Activated T-cell treated with anti-CD3 and anti-CD28 coated beads for 1 hour (primary cell): ENCODE measurements at regions not wholly inside any gene's neighbourhood (a gene's known extent, or its start where the extent isn't known, plus 50 kb on each side); places are given as distances from the start of the nearest gene placed in this dataset.
"Not testable (repeated sequence)": the region's sequence is repeated elsewhere in the genome, so short reads cannot be mapped to it uniquely, and the experiment has no call there.

Experiments used
- DNase-seq: peaks from one replicate; pipeline ENCODE4 v3.0.0-alpha.2; 2020; ENCODE audit warnings: low read depth

GRCh38 chr9:41754822-41755221 is 374.4 kb downstream of the CNTNAP3B start:
- DNase-seq, result not testable (repeated sequence)

GRCh38 chr9:41754403-41754802 is 374.8 kb downstream of the CNTNAP3B start:
- not testable (repeated sequence) for DNase-seq

GRCh38 chr9:41741897-41742296 is 387.3 kb downstream of the CNTNAP3B start:
- not testable (repeated sequence) for DNase-seq

GRCh38 chr9:41741173-41741572 is 388.1 kb downstream of the CNTNAP3B start:
- not testable (repeated sequence) for DNase-seq

- DNase-seq, result not testable (repeated sequence)
Measured at GRCh38 chr9:41738681-41739080, 390.5 kb downstream of the CNTNAP3B start.

GRCh38 chr9:41699190-41699589 is 430.0 kb downstream of the CNTNAP3B start:
- DNase-seq, result not testable (repeated sequence)

- DNase-seq, result not testable (repeated sequence)
Measured at GRCh38 chr9:41697080-41697479, 432.1 kb downstream of the CNTNAP3B start.

GRCh38 chr9:41679312-41679711 is 449.9 kb downstream of the CNTNAP3B start:
- DNase-seq, result not testable (repeated sequence)

- DNase-seq, result not testable (repeated sequence)
Measured at GRCh38 chr9:41663497-41664036, 465.7 kb downstream of the CNTNAP3B start.

- DNase-seq, result not testable (repeated sequence)
Measured at GRCh38 chr9:41658706-41659105, 469.6 kb upstream of the ZNG1F start.

- not testable (repeated sequence) for DNase-seq
Measured at GRCh38 chr9:41658116-41658515, 469.0 kb upstream of the ZNG1F start.

GRCh38 chr9:41657141-41657540 is 468.0 kb upstream of the ZNG1F start:
- DNase-seq, result not testable (repeated sequence)

GRCh38 chr9:41655071-41655554 is 466.0 kb upstream of the ZNG1F start:
- DNase-seq, result not testable (repeated sequence)

- DNase-seq, result not testable (repeated sequence)
Measured at GRCh38 chr9:41654349-41654748, 465.2 kb upstream of the ZNG1F start.

GRCh38 chr9:41653560-41654340 is 464.6 kb upstream of the ZNG1F start:
- DNase-seq, result not testable (repeated sequence)

- DNase-seq, result not testable (repeated sequence)
Measured at GRCh38 chr9:41652800-41653199, 463.7 kb upstream of the ZNG1F start.

GRCh38 chr9:41652100-41652713 is 463.1 kb upstream of the ZNG1F start:
- not testable (repeated sequence) for DNase-seq

GRCh38 chr9:41650086-41650485 is 461.0 kb upstream of the ZNG1F start:
- DNase-seq, result not testable (repeated sequence)

GRCh38 chr9:41648564-41648963 is 459.4 kb upstream of the ZNG1F start:
- DNase-seq, result not testable (repeated sequence)

GRCh38 chr9:41646246-41646645 is 457.1 kb upstream of the ZNG1F start:
- not testable (repeated sequence) for DNase-seq

- peak; percentile 30 for DNase-seq
Measured at GRCh38 chr9:41643571-41644279, 454.6 kb upstream of the ZNG1F start.

GRCh38 chr9:41633726-41634125 is 444.6 kb upstream of the ZNG1F start:
- DNase-seq, result not testable (repeated sequence)
